Smooth muscle cell (in vitro differentiated cells): ENCODE measurements at regions not wholly inside any gene's neighbourhood (a gene's known extent, or its start where the extent isn't known, plus 50 kb on each side); places are given as distances from the start of the nearest gene placed in this dataset.

Experiments
- DNase-seq: peaks from one replicate; lab custom pipeline; 2025; ENCODE audit not compliant: unreplicated experiment; lab: John Stamatoyannopoulos, UW
- H2AFZ ChIP-seq: fragments of 200-600 bp; sonication (generic); 2 replicates; pipeline ENCODE4 v1.6.0; 2016; ENCODE audit warnings: antibody characterized with exemption, low read depth, mild to moderate bottlenecking
- H3F3A ChIP-seq: fragments of 200-600 bp; sonication (generic); 2 replicates; pipeline ENCODE4 v1.6.0; 2017; ENCODE audit warnings: antibody characterized with exemption, low read depth
- H3K27ac ChIP-seq: fragments of 200-600 bp; sonication (generic); 2 replicates; pipeline ENCODE4 v1.5.1; 2016; ENCODE audit warnings: low read depth, mild to moderate bottlenecking
- H3K27me3 ChIP-seq: fragments of 200-600 bp; sonication (generic); 2 replicates; pipeline ENCODE4 v1.6.1; 2016; ENCODE audit warnings: low read depth, mild to moderate bottlenecking
- H3K36me3 ChIP-seq: fragments of 200-600 bp; sonication (generic); 2 replicates; pipeline ENCODE4 v1.5.1; 2016; ENCODE audit warnings: low read depth
- H3K4me1 ChIP-seq: fragments of 200-600 bp; sonication (generic); 2 replicates; pipeline ENCODE4 v1.5.1; 2016; ENCODE audit warnings: low read depth
- H3K4me2 ChIP-seq: fragments of 200-600 bp; sonication (generic); 2 replicates; pipeline ENCODE4 v1.6.0; 2016; ENCODE audit warnings: mild to moderate bottlenecking
- H3K4me3 ChIP-seq: fragments of 200-600 bp; sonication (generic); 2 replicates; pipeline ENCODE4 v1.5.1; 2016; ENCODE audit warnings: mild to moderate bottlenecking
- H3K79me2 ChIP-seq: fragments of 200-600 bp; sonication (generic); 2 replicates; pipeline ENCODE4 v1.6.0; 2016; ENCODE audit warnings: low read depth, mild to moderate bottlenecking
- H3K9ac ChIP-seq: fragments of 200-600 bp; sonication (generic); 2 replicates; pipeline ENCODE4 v1.6.0; 2016; ENCODE audit warnings: low read depth
- H3K9me3 ChIP-seq: fragments of 200-600 bp; sonication (generic); replicated peaks from 2 replicates; pipeline ENCODE4 v1.5.1; 2016; ENCODE audit warnings: low read depth
- H4K20me1 ChIP-seq: fragments of 200-600 bp; sonication (generic); 2 replicates; pipeline ENCODE4 v1.6.0; 2016; ENCODE audit warnings: low read depth
- CTCF ChIP-seq: fragments of 200-600 bp; sonication (generic); IDR thresholded peaks from 2 replicates; pipeline ENCODE4 v1.5.1; 2017; ENCODE audit warnings: borderline replicate concordance, mild to moderate bottlenecking, antibody characterized with exemption; ENCODE audit not compliant: insufficient read depth, poor library complexity, severe bottlenecking
- WGBS: methylation state at CpG from one replicate; pipeline ENCODE4 v1.1.7; 2016; ENCODE audit warnings: low lambda C conversion rate; 5-methylcytosine and 5-hydroxymethylcytosine counted together

- no peaks in the 10 kb centered on the region for H3K36me3 ChIP-seq
- H3K4me1 ChIP-seq = no peaks in the 10 kb centered on the region
- peak overlapping the region; percentile 3 for H2AFZ ChIP-seq
- no peak overlapping the region for H3K4me2 ChIP-seq
- no peaks in the 10 kb centered on the region for H4K20me1 ChIP-seq
- no peaks in the 10 kb centered on the region for H3F3A ChIP-seq
- peak; percentile 56 for TF ChIP-seq CTCF
- no peaks in the 10 kb centered on the region for H3K79me2 ChIP-seq
- no peak for DNase-seq
- no peaks in the 10 kb centered on the region for H3K9me3 ChIP-seq
- WGBS = 36% methylated on average over 1 of the region's 1 CpG
- H3K4me3 ChIP-seq = no peak overlapping the region
- H3K27ac ChIP-seq = peak overlapping the region; percentile 8
- H3K9ac ChIP-seq = no peak overlapping the region
- no peaks in the 10 kb centered on the region for H3K27me3 ChIP-seq
Measured at GRCh38 chr21:27564684-27565301, 597.9 kb upstream of the ADAMTS5 start.

- Histone ChIP-seq H3K36me3 (no peaks in the 10 kb centered on the region), H3K27ac (no peak overlapping the region), H4K20me1 (no peaks in the 10 kb centered on the region), H3K9me3 (no peaks in the 10 kb centered on the region), H3K4me2 (no peak overlapping the region), H3K4me3 (no peak overlapping the region), H3F3A (no peaks in the 10 kb centered on the region), H3K4me1 (no peaks in the 10 kb centered on the region), H2AFZ (no peak overlapping the region), H3K79me2 (no peaks in the 10 kb centered on the region), H3K9ac (no peak overlapping the region), H3K27me3 (no peaks in the 10 kb centered on the region)
- WGBS = 95% methylated on average over 6 of the region's 6 CpGs
- no peak for TF ChIP-seq CTCF
- no peak for DNase-seq
Measured at GRCh38 chr21:27562303-27562702, 595.4 kb upstream of the ADAMTS5 start.

- Histone ChIP-seq H3K79me2 (no peaks in the 10 kb centered on the region), H3K9ac (no peak overlapping the region), H3K4me3 (no peak overlapping the region), H3K27ac (no peak overlapping the region), H3K4me2 (no peak overlapping the region), H2AFZ (no peak overlapping the region), H3F3A (no peaks in the 10 kb centered on the region), H4K20me1 (no peaks in the 10 kb centered on the region), H3K27me3 (no peaks in the 10 kb centered on the region), H3K36me3 (no peaks in the 10 kb centered on the region), H3K9me3 (no peaks in the 10 kb centered on the region), H3K4me1 (no peaks in the 10 kb centered on the region)
- 91% methylated on average over 9 of the region's 9 CpGs for WGBS
- no peak for DNase-seq
- no peak for TF ChIP-seq CTCF
Measured at GRCh38 chr21:27561116-27561515, 594.2 kb upstream of the ADAMTS5 start.

DNA sequence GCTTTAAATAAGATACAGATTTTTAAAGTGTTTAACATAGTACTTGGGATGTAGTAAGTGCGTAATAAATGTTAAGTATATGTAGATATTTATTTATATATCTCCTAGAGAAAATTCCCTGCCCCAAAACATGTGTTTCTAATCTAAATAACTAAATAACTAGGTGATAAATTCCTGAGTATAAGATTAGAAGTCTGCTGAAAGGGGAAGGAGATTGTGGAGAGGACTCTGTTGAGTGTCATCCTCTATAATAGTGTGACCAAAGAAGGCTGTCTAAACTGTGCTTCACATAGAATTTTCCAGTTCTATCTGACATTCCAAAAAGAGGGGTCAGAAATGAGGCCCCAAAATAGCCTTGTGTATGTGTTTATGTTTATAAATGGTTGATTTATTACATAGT, 590.5 kb upstream of the ADAMTS5 start:
- Histone ChIP-seq H2AFZ (peak overlapping the region; percentile 49), H3K27ac (peak overlapping the region; percentile 5), H3K36me3 (no peaks in the 10 kb centered on the region), H3F3A (no peaks in the 10 kb centered on the region), H3K4me3 (no peak overlapping the region), H3K79me2 (no peaks in the 10 kb centered on the region), H3K9ac (no peak overlapping the region), H3K9me3 (no peaks in the 10 kb centered on the region), H3K4me1 (no peaks in the 10 kb centered on the region), H4K20me1 (no peaks in the 10 kb centered on the region), H3K27me3 (no peaks in the 10 kb centered on the region), H3K4me2 (peak overlapping the region; percentile 3)
- WGBS = 47% methylated on average over 1 of the region's 1 CpG
- TF ChIP-seq CTCF = no peak
- no peak for DNase-seq
